Keratinocyte (primary cell): ENCODE measurements at regions not wholly inside any gene's neighbourhood (a gene's known extent, or its start where the extent isn't known, plus 50 kb on each side); places are given as distances from the start of the nearest gene placed in this dataset.

Experiments
- DNase-seq: peaks from one replicate; pipeline ENCODE4 v3.0.0-alpha.2; 2011; ENCODE audit warnings: low read depth, missing footprints, low spot score
- FAIRE-seq: peaks from 2 replicates; lab custom pipeline; 2011; peaks lifted over from hg19 to GRCh38; lab: Jason Lieb, UNC
- H2AFZ ChIP-seq: 2 replicates; pipeline ENCODE4 v1.6.0; 2012; ENCODE audit warnings: low read length, control low read depth, inconsistent platforms; ENCODE audit not compliant: control insufficient read depth
- H3K27ac ChIP-seq: 2 replicates; pipeline ENCODE4 v1.5.1; 2011; ENCODE audit warnings: low read length; ENCODE audit not compliant: control insufficient read depth, insufficient read depth
- H3K27me3 ChIP-seq: 3 replicates; pipeline ENCODE4 v1.6.0; 2011; ENCODE audit warnings: low read length; ENCODE audit not compliant: control insufficient read depth, insufficient read depth; ENCODE audit errors: extremely low read depth
- H3K36me3 ChIP-seq, 2 experiments: 2 replicates in 1 of 2; 3 replicates in 1 of 2; pipeline ENCODE4 v1.5.1; 2011; ENCODE audit warnings: low read length in 2 of 2, mild to moderate bottlenecking in 1 of 2; ENCODE audit not compliant: control insufficient read depth in 2 of 2, insufficient read depth in 2 of 2; ENCODE audit errors: extremely low read depth in 1 of 2
- H3K4me1 ChIP-seq: 3 replicates; pipeline ENCODE4 v1.5.1; 2011; ENCODE audit warnings: low read length; ENCODE audit not compliant: control insufficient read depth, insufficient read depth; ENCODE audit errors: extremely low read depth
- H3K4me2 ChIP-seq: 3 replicates; pipeline ENCODE4 v1.6.0; 2011; ENCODE audit warnings: low read depth, low read length; ENCODE audit not compliant: control insufficient read depth, insufficient read depth; ENCODE audit errors: extremely low read depth
- H3K4me3 ChIP-seq, 3 experiments: fragments of 200-600 bp in 1 of 3; sonication (generic) in 1 of 3; 2 replicates in 2 of 3; 3 replicates in 1 of 3; pipeline ENCODE4 v1.5.1; 2011 to 2016; ENCODE audit warnings: low read length in 3 of 3, mild to moderate bottlenecking in 3 of 3, control low read depth in 2 of 3, inconsistent platforms in 1 of 3, low read depth in 1 of 3, mixed read lengths in 1 of 3, mixed run types in 1 of 3, moderate library complexity in 1 of 3; ENCODE audit not compliant: control insufficient read depth in 2 of 3, insufficient read depth in 2 of 3; ENCODE audit errors: extremely low read depth in 1 of 3
- H3K79me2 ChIP-seq: 2 replicates; pipeline ENCODE4 v1.6.0; 2012; ENCODE audit warnings: low read length; ENCODE audit not compliant: control insufficient read depth, insufficient read depth
- H3K9ac ChIP-seq: 3 replicates; pipeline ENCODE4 v1.6.0; 2011; ENCODE audit warnings: low read length; ENCODE audit not compliant: control insufficient read depth, insufficient read depth; ENCODE audit errors: extremely low read depth
- H3K9me1 ChIP-seq: 3 replicates; pipeline ENCODE4 v1.6.0; 2011; ENCODE audit warnings: low read length; ENCODE audit not compliant: control insufficient read depth, insufficient read depth; ENCODE audit errors: extremely low read depth
- H3K9me3 ChIP-seq: 2 replicates; pipeline ENCODE4 v1.5.1; 2012; ENCODE audit warnings: low read depth, low read length; ENCODE audit not compliant: control insufficient read depth
- H4K20me1 ChIP-seq: 3 replicates; pipeline ENCODE4 v1.6.0; 2011; ENCODE audit warnings: low read length; ENCODE audit not compliant: control insufficient read depth, insufficient read depth; ENCODE audit errors: extremely low read depth
- CTCF ChIP-seq, 3 experiments: IDR thresholded peaks in 1 of 3; conservative IDR thresholded peaks in 1 of 3; optimal IDR thresholded peaks in 1 of 3; 2 replicates in 2 of 3; 3 replicates in 1 of 3; pipeline versions ENCODE3 to v1.5.1; 2011; ENCODE audit warnings: low read length in 3 of 3, mild to moderate bottlenecking in 3 of 3, moderate library complexity in 2 of 3, control low read depth in 1 of 3, inconsistent platforms in 1 of 3; ENCODE audit not compliant: insufficient read depth in 2 of 3; ENCODE audit errors: extremely low read depth in 1 of 3
- EZH2 ChIP-seq: IDR thresholded peaks from one replicate; pipeline ENCODE4 v1.6.1; 2012; ENCODE audit warnings: inconsistent platforms, mild to moderate bottlenecking, low read length, moderate library complexity
- dilution Hi-C: fragments of 300-500 bp; cut with MboI; formaldehyde crosslinking; loops from one replicate; pipeline ENCODE4 v1.7.0; 2020; ENCODE audit warnings: low sequenced_read_pairs; ENCODE audit not compliant: extremely low pct_ligation_motif_present

- no peaks in the 10 kb centered on the region for H3K9me1 ChIP-seq
- H3K4me3 ChIP-seq, result no peak overlapping the region
- no peak overlapping the region for H3K4me2 ChIP-seq
- peaks cover 20% of the 10 kb centered on the region for H3K9me3 ChIP-seq
- H3K27ac ChIP-seq, result no peak overlapping the region
- no peak overlapping the region for H2AFZ ChIP-seq
- no peaks in the 10 kb centered on the region for H3K79me2 ChIP-seq
- DNase-seq (no peak), FAIRE-seq (no peak)
- no peaks in the 10 kb centered on the region for H3K36me3 ChIP-seq
- TF ChIP-seq EZH2, result no peak
- no peak for TF ChIP-seq CTCF (optimal IDR thresholded peaks at IDR 0.05 in 1 of 3, IDR thresholded peaks at IDR 0.05 in 1 of 3, conservative IDR thresholded peaks at IDR 0.05 in 1 of 3; ENCODE audit: extremely low read depth in 1 of 3, insufficient read depth in 2 of 3, low read length in 3 of 3)
- no peaks in the 10 kb centered on the region for H3K4me1 ChIP-seq
- H3K27me3 ChIP-seq, result no peaks in the 10 kb centered on the region
- H4K20me1 ChIP-seq, result no peaks in the 10 kb centered on the region
- dilution Hi-C loops, result no loop called here
- no peak overlapping the region for H3K9ac ChIP-seq
Observed at GRCh38 chr2:65490222-65490621, 57.8 kb upstream of the SPRED2 start.

GRCh38 chr2:65489269-65489668 lies 56.9 kb upstream of the SPRED2 start:
- H3K9me1 ChIP-seq, result no peaks in the 10 kb centered on the region
- no peak overlapping the region for H3K4me3 ChIP-seq
- no peaks in the 10 kb centered on the region for H3K36me3 ChIP-seq
- H3K4me1 ChIP-seq, result no peaks in the 10 kb centered on the region
- FAIRE-seq (no peak), DNase-seq (no peak)
- no peak overlapping the region for H3K9ac ChIP-seq
- dilution Hi-C loops, result no loop called here
- no peaks in the 10 kb centered on the region for H3K79me2 ChIP-seq
- no peak overlapping the region for H3K27ac ChIP-seq
- no peak for TF ChIP-seq CTCF (optimal IDR thresholded peaks at IDR 0.05 in 1 of 3, IDR thresholded peaks at IDR 0.05 in 1 of 3, conservative IDR thresholded peaks at IDR 0.05 in 1 of 3; ENCODE audit: extremely low read depth in 1 of 3, insufficient read depth in 2 of 3, low read length in 3 of 3)
- H3K9me3 ChIP-seq, result peaks cover 20% of the 10 kb centered on the region
- H3K4me2 ChIP-seq, result no peak overlapping the region
- H2AFZ ChIP-seq, result no peak overlapping the region
- no peaks in the 10 kb centered on the region for H4K20me1 ChIP-seq
- H3K27me3 ChIP-seq, result no peaks in the 10 kb centered on the region
